ENCODE measurements at regions not wholly inside any gene's neighbourhood (a gene's known extent, or its start where the extent isn't known, plus 50 kb on each side); places are given as distances from the start of the nearest gene placed in this dataset.
"Not testable (repeated sequence)": the region's sequence is repeated elsewhere in the genome, so short reads cannot be mapped to it uniquely, and the experiment has no call there.

DNA sequence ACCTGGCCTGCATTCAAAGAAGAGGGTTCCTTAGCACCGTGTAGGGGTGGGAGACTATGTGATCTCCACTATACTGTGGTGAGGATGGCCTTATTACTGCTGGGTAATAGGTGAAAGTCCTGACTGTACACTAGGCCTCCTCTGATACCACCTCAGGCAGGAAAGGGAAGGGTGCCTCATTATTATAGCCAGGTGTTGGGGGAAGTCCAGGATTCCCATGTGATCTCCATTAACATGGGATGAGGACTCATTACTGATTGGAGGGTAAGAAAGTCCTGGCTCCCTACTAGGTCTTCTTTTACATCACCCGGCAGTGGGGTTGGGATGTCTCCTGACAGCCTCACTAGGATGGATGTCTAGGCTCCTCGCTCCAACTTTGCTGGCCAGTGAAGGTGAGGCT lies 252.1 kb downstream of the LRIG3 start:
- DNase-seq = no peak

DNA sequence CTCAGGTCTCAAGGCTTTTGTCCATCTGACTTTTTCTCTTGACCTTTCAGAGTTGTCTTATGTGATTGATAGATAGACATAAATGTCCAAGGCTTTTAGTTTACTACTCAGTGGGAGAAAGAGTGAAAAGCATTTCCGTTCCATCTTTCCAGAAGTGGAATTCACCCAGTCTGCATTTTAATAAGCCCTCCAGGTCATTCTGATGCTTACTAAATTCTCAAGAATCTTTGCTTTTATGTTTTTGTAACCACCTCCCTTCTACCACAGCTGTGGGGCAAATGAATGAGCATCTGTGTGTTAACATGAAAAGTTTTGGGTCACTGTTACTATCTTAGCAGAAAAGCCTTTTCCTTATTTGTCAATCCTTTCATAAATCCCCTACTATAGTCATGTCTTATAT lies 251.4 kb downstream of the LRIG3 start:
- no peak for DNase-seq

GRCh38 chr12:58670623-58671022 lies 249.7 kb downstream of the LRIG3 start:
- DNase-seq = no peak

DNA sequence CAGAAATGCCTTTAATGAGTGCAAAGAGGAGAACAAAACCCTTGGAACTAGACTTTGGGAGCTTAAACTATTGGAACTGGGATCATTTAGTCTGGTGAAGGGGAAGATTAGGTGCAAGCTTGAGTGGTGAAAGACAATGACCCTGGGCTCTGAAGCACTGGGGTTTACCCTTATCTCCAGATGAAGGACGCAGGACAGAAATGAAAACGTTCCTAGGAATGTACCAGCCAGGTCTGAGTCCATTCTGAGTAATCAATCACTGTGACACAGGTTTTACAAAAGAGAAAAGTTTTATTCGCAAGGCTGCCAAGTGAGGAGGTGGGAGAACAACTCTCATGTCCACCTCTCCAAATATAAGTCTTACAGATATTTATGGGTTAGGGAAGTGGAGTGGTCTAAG lies 249.1 kb downstream of the LRIG3 start:
- DNase-seq = no peak

- DNase-seq = no peak
Observed at GRCh38 chr12:58673021-58673420, 247.3 kb downstream of the LRIG3 start.

- not testable (repeated sequence) for DNase-seq
Observed at GRCh38 chr12:58677833-58678232, 242.5 kb downstream of the LRIG3 start.

DNA sequence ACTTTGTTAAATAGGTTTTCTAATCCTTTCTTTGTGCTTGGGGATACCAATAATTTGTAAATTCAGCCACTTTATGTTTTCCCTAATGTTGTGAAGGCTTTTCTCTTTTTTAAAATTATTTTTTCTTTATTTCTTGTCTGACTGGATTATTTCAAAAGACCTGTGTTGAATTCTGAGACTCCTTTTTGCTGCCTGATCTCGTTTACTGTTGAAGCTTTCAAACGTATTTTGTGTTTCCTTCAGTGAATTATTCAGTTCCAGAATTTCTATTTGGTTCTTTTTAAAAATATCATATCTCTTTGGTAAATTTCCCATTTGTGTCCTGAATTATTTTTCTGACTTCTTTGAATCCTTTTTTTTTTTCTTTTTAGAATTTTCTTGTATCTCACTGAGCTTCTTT lies 241.6 kb downstream of the LRIG3 start:
- no peak for DNase-seq

GRCh38 chr12:58681730-58682129 lies 238.6 kb downstream of the LRIG3 start:
- DNase-seq = no peak

GRCh38 chr12:58695263-58695662 lies 225.0 kb downstream of the LRIG3 start:
- DNase-seq = no peak

DNA sequence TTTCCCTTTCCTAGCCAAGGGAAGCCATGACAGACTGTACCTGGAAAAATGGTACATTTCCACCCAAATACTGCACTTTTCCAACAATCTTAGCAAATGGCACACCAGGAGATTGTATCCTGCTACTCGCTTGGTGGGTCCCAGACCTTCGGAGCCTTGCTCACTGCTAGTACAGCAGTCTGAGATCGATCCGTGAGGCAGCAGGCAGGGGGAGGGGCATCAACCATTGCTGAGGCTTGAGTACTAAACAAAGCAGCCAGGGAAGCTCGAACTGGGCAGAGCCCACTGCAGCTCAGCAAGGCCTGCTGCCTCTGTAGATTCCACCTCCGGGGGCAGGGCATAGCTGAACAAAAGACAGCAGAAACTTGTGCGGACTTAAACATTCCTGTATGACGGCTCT lies 218.8 kb downstream of the LRIG3 start:
- no peak for DNase-seq

- peak; percentile 90 for DNase-seq
Observed at GRCh38 chr12:58703866-58704265, 216.4 kb downstream of the LRIG3 start.

DNA sequence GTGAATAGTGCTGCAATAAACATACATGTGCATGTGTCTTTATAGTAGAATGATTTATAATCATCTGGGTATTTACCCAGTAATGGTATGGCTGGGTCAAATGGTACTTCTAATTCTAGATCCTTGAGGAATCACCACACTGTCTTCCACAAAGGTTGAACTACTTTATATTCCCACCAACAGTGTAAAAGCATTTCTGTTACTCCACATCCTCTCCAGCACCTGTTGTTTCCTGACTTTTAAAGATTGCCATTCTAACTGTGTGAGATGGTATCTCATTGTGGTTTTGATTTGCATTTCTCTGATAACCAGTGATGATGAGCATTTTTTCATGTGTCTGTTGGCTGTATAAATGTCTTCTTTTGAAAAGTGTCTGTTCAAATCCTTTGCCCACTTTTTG lies 215.5 kb downstream of the LRIG3 start:
- DNase-seq = not testable (repeated sequence)

- DNase-seq = no peak
Observed at GRCh38 chr12:58710901-58711300, 209.4 kb downstream of the LRIG3 start.

DNA sequence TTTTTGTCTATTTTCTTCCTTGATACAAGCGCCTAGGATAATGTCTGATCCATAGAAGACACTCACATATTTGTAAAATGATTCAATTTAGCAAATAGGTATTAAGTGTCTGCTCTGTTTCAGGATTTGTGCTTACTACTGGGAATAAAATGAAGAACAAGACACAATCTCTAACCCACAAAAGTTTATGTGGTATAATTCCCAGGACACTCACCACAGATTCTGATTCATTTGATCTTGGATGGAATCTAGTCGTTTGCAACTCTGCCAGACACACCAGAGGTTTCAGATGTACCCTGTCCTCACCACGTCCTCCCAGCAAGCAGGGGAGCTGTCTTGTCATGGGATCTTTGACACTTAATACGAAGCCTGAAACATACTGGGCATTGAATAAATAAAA lies 208.3 kb downstream of the LRIG3 start:
- DNase-seq = no peak

- DNase-seq = no peak
Observed at GRCh38 chr12:58712976-58713375, 207.3 kb downstream of the LRIG3 start.

- no peak for DNase-seq
Observed at GRCh38 chr12:58719161-58719560, 201.1 kb downstream of the LRIG3 start.

GRCh38 chr12:58720421-58720820 lies 199.9 kb downstream of the LRIG3 start:
- no peak for DNase-seq

DNA sequence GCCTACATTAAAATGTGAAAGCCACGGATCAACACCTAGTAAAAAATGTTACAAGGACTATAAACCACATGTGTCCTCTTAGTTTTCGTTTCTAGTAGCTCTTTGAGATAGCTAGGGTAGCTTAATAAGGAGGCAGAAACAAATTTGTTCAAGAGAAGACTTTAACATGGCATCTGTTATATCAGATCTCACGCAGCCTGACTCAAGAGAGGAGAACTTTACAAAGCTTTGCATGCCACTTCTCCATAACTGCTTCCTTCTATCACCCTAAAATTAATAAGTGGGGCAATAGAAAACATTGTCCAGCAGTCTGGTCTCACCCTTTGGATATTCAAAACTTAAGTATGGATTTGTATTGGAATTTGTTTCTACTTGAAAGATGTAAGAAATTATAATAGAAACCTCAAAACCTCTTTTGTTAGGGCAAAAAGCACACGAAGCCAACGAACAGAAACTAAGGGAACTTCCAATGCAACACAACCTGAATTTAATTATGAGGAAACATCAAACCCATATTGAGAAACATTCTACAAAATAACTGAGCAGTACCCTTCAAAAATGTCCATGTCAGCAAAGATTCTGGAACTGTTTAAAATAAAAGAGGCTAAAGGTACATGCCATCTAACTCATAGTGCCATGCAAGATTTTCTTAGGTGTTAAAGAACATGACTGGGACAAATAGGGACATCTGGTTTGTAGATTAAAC lies 194.8 kb downstream of the LRIG3 start:
- DNase-seq = no peak

DNA sequence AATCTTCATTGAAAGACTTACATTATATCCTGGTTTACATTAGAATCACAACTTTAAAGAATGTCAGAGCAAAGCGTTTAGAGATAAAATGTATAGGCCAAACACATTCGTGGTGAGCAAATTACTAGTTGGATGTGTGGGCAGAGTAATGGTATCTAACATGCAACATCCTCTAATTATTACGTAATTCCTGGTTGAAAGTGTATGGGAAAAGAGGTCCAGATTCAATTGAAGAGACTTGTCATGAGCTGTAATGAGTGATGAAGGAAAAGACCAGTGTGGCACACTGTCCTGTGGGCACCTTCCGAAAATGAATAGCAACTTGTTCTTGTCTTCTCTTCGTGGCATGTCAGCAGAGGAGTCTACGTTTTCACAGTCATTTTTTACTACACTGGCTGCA lies 192.8 kb downstream of the LRIG3 start:
- no peak for DNase-seq

DNA sequence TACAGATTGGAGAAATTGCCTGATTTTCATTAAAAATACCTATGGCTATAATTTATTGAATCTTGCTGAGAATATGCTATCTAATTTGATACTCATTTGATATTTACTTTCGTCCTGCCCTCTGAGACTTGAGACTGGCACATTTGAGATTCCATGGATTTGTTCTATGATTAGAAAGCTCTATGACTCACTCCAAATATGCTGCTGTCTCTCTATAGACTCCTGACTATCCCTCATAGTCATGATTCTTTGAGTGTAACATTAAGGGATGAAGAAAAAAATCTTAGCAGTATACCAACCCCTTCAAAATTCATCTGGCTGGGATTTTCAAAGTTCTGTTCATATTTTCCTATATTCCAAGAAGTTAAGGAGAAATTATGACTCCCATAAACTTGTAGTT lies 191.9 kb downstream of the LRIG3 start:
- no peak for DNase-seq

DNA sequence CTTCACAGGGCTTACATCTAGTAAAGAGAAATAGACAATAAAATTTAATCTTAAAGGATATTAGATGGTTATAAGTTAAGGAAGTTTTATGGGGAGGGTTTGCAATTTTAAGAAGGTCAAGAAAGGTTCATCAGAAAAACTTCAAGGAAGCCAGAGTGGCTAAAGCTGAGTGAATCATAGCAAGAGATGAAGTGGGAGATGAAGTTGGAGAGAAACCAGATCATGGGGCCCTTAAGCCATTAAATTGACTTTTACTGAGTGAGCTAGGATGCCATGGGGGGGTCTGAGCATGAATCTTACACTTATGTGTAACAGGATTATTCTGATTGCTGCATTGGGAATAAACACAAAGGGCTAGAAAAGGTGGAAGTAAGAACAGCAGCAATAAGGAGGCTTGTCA lies 189.2 kb downstream of the LRIG3 start:
- DNase-seq = no peak

DNA sequence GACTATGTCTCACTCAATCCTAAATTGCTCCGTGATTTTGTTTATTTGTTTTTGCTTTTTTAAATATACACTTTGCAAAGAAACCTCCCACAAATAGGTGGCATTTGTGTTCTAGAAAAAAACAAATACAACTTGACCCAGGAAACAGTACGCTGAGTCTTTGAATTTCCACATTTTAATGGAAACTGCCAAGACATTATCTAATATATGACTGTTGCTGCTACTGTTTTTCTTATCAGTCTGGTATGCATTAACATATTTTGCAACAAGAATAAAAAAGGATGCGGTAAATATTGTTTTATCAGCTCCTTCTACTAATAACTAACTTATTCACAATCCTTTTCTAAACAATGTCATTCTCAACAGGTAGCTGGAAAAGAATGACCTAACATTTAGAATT lies 187.4 kb downstream of the LRIG3 start:
- DNase-seq = no peak

DNA sequence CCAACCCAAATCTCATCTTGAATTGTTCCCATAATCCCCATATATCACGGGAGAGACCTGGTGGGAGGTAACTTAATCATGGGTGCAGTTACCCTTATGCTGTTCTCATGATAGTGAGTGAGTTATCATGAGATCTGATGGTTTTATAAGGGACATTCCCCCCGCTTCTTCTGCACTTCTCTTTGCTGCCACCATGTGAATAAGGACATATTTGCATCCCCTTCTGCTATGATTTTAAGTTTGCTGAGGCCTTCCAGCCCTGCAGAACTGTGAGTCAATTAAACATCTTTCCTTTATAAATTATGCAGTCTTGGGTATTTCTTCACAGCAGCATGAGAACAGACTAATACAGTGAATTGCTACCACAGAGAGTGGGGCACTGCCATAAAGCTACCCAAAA lies 179.1 kb downstream of the LRIG3 start:
- DNase-seq = no peak

GRCh38 chr12:58745348-58746125 lies 174.8 kb downstream of the LRIG3 start:
- DNase-seq = no peak

All from hindlimb muscle (tissue), 1 donor.